GM12864 (cell line): ENCODE measurements at regions not wholly inside any gene's neighbourhood (a gene's known extent, or its start where the extent isn't known, plus 50 kb on each side); places are given as distances from the start of the nearest gene placed in this dataset.

Source experiments
- DNase-seq: peaks from one replicate; pipeline ENCODE4 v3.0.0-alpha.2; 2011; ENCODE audit warnings: low read depth
- H3K4me3 ChIP-seq: 2 replicates; pipeline ENCODE4 v1.5.1; 2011; ENCODE audit warnings: mild to moderate bottlenecking, low read depth, low read length, control low read depth
- CTCF ChIP-seq: IDR thresholded peaks from 2 replicates; pipeline ENCODE4 v1.5.1; 2011; ENCODE audit warnings: low read depth, mild to moderate bottlenecking, moderate library complexity, low read length, control low read depth, inconsistent platforms; ENCODE audit errors: missing control alignments

GRCh38 chr18:45447355-45448265 lies 167.7 kb upstream of the SLC14A2 start:
- no peak overlapping the region for H3K4me3 ChIP-seq
- no peak for DNase-seq
- TF ChIP-seq CTCF = no peak

GRCh38 chr18:45448871-45449270 lies 166.4 kb upstream of the SLC14A2 start:
- DNase-seq = no peak
- no peak overlapping the region for H3K4me3 ChIP-seq
- TF ChIP-seq CTCF = no peak

- DNase-seq = no peak
- H3K4me3 ChIP-seq = no peak overlapping the region
- TF ChIP-seq CTCF = no peak
Observed at GRCh38 chr18:45449418-45450227, 165.7 kb upstream of the SLC14A2 start.

GRCh38 chr18:45456090-45457021 lies 158.9 kb upstream of the SLC14A2 start:
- DNase-seq = no peak
- TF ChIP-seq CTCF = no peak
- no peak overlapping the region for H3K4me3 ChIP-seq

- TF ChIP-seq CTCF = no peak
- no peak overlapping the region for H3K4me3 ChIP-seq
- DNase-seq = no peak
Observed at GRCh38 chr18:45458033-45458432, 157.2 kb upstream of the SLC14A2 start.

- no peak overlapping the region for H3K4me3 ChIP-seq
- no peak for DNase-seq
- TF ChIP-seq CTCF = no peak
Observed at GRCh38 chr18:45462179-45462578, 153.1 kb upstream of the SLC14A2 start.
